GM23338 (cell line): ENCODE measurements at regions not wholly inside any gene's neighbourhood (a gene's known extent, or its start where the extent isn't known, plus 50 kb on each side); places are given as distances from the start of the nearest gene placed in this dataset.

Experiments used
- CTCF ChIP-seq, 2 experiments: fragments of 200-600 bp in 1 of 2; sonication (generic) in 1 of 2; conservative IDR thresholded peaks; 2 replicates each; pipeline versions ENCODE4 v1.5.1 to v1.6.1; 2016 to 2017; ENCODE audit warnings: antibody characterized with exemption in 2 of 2, low read depth in 2 of 2, mild to moderate bottlenecking in 2 of 2, moderate library complexity in 1 of 2
- EZH2 ChIP-seq: fragments of 200-600 bp; sonication (generic); IDR thresholded peaks from one replicate; pipeline ENCODE4 v1.8.0; 2017; ENCODE audit warnings: antibody characterized with exemption, mild to moderate bottlenecking, low read depth; ENCODE audit not compliant: unreplicated experiment
- JUNB ChIP-seq: IDR thresholded peaks from one replicate; pipeline ENCODE4 v1.6.1; 2016; ENCODE audit warnings: antibody characterized with exemption; ENCODE audit not compliant: unreplicated experiment

GRCh38 chr2:22361571-22361970 is 1023.4 kb upstream of the KLHL29 start:
- TF ChIP-seq EZH2 (no peak), CTCF (conservative IDR thresholded peaks at IDR 0.05; ENCODE audit: low read depth in 2 of 2) (no peak), JUNB (no peak)
